GM08714 (cell line): ENCODE measurements at regions not wholly inside any gene's neighbourhood (a gene's known extent, or its start where the extent isn't known, plus 50 kb on each side); places are given as distances from the start of the nearest gene placed in this dataset.

Experiments used
- H3K4me3 ChIP-seq: fragments of 200-500 bp; sonication (Bioruptor generic); 2 replicates; pipeline ENCODE4 v1.5.1; 2014; ENCODE audit warnings: mild to moderate bottlenecking, low read length, inconsistent platforms
- ZNF274 ChIP-seq: IDR thresholded peaks from 2 replicates; pipeline ENCODE4 v1.6.1; 2012; ENCODE audit warnings: mild to moderate bottlenecking, low read depth, low read length

DNA sequence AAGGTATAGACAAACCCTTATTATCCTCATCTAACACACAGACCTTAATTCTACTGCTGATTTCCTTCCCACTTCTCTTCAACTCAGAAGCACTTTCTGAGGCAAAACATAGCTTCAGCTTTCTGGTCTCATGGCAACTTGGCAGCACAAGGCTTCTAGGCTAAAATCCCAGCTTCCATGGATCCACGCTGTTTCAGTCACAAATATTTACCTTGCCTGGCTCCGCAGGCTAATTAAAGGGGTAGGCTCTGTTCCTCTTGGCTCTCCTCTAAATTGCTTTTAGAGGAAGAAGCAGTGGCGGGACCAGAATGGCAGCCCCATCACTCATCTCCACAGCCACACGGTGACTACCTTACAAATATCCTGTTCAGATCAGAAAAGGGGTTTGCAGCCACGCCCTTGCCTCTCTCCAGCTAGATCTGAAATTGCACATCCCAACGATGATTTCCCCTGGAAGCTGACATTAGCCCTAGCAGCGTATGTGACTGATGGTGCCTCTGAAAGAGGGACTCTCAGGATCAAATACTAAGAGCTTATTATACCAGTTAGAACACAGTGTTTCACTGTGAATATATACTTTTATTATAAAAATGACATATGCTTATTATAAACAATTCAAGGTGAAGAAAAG, 221.5 kb upstream of the NUDT4 start:
- no peak overlapping the region for H3K4me3 ChIP-seq
- no peak for TF ChIP-seq ZNF274

DNA sequence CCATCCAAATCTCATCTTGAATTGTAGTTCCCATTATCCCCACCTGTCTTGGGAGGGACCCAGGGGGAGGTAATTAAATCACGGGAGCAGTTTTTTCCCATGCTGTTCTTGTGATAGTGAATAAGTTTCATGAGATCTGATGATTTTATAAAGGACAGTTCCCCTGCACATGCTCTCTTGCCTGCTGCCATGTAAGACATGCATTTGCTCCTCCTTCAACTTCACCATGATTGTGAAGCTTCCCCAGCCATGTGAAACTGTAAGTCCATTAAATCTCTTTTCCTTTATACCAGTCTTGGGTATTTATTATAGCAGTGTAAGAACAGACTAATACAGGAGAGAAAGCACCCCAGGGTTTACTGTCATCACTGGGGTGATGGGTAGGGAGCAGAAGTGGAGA, 220.4 kb upstream of the NUDT4 start:
- no peak for TF ChIP-seq ZNF274
- H3K4me3 ChIP-seq: no peak overlapping the region

DNA sequence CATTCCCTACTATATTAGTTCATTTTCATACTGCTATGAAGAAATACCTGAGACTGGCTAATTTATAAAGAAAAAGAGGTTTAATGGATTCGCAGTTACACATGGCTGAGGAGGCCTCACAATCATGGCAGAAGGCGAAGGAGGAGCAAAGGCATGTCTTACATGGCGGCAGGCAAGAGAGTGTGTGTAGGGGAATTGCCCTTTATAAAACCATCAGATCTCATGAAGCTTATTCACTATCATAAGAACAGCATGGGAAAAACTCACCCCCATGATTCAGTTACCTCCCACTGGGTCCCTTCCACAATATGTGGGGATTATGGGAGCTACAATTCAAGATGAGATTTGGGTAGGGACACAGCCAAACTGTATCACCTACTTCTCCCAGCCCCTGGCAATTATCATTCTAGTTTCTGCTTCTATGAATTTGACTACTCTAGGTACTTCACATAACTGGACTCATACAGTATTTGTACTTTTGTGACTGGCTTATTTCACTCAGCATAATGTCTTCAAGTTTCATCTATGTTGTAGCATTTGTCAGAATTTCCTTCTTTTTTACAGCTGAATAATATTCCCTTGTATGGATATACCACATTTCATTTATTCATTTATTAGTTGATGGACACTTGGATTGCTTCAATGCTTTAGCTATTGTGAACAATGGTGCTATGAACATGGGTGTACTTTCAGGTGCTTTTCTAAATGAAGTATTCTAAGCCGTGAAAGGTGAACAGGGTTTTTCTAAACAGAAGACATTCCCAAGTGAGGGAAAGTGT, 219.5 kb upstream of the NUDT4 start:
- TF ChIP-seq ZNF274: no peak
- no peak overlapping the region for H3K4me3 ChIP-seq

DNA sequence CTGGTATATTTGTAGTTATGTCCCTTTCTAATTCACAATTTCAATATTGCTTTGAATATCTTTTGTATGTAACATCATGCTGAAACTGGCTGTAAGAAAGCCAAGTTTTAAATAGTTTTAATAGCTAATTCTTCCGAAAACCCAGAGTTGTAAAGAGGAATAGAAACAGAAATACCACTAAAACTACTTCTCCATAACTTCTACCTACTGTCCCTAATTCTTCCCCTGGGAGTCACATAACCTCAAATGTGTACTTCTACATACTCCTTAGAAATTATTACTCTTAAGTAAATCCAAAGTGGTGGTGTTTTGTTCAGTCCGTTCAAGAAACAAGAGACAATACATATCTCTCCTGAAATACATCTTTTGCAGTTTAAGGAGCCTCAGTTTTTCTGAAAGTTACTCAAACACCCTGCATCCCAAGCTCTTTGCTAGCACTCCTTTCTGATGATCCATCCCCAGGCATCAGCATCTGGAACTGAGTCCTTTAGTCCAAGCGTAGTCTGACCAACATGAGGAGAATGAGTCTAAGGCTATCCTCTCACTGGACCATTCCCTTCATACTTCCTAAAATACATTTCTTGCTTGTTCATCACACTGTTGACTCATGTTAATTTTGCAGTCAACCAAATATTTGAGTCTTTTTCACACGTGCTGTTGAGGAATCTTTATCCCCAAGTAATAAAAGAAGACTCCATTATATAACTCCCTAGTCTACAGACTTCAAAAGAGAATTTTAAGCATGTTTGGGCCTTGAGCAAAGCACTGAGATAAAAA, 214.3 kb upstream of the NUDT4 start:
- H3K4me3 ChIP-seq: no peak overlapping the region
- no peak for TF ChIP-seq ZNF274

DNA sequence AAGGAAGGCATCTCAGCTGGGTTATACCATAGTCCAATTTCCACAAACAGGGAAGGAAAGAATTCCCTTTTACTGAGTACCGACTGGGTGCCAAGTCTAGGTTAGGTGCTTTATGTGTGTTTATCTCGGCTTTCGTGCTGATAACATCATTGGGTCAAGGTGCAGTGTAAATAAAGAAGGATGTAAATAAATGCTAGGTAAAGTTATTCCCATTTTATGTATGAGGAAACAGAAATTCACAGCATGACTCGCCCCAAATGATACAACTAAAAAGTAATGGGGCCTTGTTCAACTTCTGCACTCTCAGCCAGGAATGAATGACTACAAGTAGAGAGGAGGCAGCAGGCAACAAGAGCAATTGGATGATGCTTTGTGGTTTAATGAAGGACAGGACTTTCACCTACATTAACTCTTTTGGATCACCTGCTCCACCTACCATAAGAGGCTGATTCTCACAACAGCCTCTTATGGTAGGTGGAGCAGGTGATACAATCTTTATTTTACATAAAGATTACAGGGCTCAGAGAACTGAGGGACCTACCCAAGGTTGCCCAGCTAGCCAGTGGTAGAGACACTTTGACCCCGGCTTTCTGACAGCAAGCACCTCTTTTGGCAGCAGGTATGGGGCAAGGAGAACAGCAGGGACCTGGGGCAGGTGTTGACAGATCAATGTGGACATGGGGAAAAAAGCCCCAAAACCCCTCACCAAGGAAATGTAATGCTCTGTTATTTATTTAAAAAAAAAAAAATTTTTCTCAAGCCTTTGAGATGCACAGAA, 213.4 kb upstream of the NUDT4 start:
- TF ChIP-seq ZNF274: no peak
- no peak overlapping the region for H3K4me3 ChIP-seq

DNA sequence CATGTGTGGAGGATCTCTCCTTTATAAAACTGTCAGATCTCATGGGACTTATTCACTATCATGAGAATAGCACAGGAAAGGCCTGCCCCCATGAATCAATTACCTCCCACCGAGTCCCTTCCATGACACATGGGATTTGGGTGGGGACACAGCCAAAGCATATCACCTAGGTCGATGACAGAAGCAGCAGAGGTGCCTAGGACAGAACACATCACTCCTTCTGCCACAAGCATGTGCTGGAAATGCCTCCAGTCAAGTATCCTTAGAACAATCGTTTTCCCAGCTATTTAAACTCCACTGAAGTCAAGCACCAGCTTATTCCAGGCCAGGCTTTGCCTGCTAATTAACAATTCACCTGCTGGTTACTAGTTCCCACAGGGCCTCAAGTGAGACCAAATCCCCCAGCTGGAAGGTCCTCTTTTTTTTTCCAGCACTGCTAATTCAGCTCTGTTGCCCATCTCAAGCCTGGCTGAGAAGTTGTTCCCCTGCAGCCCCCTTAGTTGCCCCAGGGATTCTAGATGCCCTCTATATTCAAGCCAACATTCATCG, 212.3 kb upstream of the NUDT4 start:
- no peak for TF ChIP-seq ZNF274
- H3K4me3 ChIP-seq: no peak overlapping the region

DNA sequence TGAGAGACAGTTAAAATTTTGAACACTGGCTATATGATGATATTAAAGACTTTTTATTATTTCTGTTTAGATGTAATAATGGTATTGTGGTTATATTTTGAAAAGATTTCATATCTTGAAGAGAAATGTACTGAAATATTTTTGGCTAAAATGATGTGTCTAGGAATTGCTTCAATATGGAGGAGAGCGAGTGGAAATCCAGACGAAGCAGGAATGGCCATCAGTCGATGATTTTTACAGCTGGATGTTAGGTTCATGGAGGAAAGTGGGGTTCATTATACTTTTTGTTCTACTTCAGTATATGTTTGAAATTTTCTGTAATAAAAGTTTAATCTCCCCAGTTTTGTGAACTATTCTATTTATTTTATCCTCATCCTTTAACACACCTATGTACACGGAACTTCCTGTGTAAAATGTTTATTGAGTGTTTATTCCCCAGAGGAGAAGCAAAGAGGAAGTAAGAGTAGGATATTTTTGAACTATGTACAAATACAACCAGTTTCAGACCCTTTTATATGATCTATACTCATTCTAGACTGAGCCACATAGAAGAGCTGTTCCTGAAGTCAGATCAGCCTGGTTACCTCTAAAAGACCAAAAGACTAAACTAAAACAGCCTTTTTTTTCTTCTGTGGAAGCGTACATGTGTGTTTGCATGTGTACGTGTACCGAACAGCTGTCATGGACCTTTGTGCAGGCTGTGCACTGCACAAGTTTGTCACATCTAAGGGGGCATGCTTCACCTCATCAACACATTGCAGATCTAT, 211.0 kb upstream of the NUDT4 start:
- H3K4me3 ChIP-seq: no peak overlapping the region
- TF ChIP-seq ZNF274: no peak

DNA sequence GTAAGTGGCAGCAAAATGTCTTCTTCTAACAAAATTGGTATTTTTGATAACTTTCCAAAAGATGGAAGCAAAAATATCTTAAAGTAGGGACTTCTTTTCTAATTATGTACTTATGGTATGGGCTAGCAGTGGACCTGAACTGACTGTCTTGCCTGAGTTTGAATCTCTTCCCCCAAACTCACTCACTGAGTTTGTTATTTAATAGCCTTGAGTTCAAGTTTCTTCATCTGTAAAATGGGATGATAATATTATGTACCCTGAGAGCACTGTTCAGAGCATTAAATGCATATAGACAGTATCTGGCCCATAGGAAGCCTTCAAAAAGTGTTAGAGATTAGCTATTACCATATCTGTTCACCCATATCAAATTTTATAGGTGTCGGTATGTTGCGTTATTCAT, 210.4 kb upstream of the NUDT4 start:
- 0 out of 2 replicates have a peak overlapping the region, but pooled peaks have one; percentile 90 for H3K4me3 ChIP-seq
- no peak for TF ChIP-seq ZNF274

DNA sequence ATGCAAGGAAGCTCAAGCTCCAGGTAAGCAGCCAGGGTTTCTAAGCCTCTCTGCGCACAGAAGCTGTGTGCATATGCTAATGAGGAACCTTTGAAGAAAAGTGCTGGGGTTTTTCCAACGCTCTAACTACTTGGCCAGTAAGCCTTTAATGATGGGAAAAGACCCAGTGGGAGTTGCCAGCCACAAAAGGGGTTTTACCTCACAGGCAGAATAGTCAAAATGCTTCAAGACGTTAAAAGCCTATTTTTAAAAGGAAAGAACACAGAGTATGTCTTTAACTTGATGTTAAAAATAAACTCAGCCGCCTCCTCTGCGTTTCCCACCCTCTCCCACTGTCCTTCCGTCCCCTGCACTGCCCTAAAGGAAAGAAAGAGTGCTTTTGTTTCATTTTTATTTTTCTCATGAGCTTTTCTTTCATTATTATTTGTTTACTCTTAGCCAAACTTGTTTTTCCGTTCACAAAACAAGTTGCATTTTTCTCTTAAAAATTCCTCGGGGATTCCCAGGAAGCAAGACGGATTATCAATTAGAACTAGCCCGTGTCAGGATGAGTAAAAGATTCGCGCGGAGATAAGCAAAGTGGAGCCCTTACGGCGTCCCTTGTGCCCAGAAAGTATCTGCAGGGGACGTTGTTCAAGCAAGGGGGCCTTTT, 209.8 kb upstream of the NUDT4 start:
- TF ChIP-seq ZNF274: no peak

DNA sequence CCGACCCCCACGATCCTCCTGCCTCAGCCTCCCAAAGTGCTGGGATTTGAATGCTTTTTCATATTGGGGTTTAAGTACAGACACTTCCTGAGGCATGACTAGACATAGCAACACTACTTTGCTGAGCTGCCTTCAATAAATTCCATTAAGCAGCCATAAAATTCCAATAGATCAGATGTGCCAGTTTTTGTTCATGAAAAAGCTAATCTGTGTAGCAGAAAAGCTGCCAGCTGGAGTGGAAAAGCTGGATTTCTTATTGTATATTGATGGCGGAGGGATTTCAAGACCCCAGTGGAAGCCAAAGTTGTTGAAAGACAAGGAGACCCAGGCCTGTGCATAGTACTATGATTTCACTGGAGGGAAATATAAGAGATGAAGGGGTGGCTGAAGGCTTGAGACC, 209.0 kb upstream of the NUDT4 start:
- TF ChIP-seq ZNF274: no peak
- peak overlapping the region; percentile 90; the same call in 1 of the 2 replicates for H3K4me3 ChIP-seq

More for the DNA sequence above, 209.8 kb upstream of the NUDT4 start:
- peak overlapping the region; percentile 90 for H3K4me3 ChIP-seq

DNA sequence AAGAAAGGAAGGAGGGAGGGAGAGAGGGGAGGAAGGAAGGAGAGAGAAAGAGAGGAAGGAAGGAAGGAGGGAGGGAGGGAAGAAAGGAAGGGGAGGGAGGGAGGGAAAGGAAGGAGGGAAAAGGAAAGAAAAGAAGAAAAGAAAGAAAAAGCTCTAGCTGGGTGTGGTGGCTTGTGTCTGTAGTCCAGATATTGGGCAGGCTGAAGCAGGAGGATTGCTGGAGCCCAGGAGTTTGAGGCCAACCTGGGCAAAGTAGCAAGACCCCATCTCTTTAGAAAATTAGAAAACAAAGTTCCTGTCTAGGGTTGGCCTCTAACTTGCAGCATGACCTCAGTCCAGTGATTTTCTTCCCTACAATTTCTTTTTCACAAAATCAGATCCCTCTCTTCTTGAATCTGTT, 208.2 kb upstream of the NUDT4 start:
- TF ChIP-seq ZNF274: no peak
- no peak overlapping the region for H3K4me3 ChIP-seq

DNA sequence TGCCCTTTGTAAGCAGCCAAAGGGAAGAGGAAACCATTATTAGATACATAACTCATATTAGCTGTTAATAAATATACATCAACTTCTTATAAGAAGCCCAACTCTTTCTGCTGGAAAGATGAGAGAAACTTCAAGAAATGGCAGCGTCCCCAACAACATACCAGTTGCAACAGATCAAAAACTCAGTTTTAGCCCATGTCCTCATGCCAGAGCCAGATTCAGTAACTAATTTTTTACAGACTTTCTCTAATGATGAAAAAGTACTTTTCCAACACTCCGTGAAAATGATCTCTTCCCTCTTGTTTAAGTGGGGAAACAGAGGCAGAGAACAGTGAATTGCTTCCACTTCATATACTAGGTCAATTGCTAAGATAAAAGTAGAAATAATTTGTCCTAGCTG, 206.8 kb upstream of the NUDT4 start:
- no peak overlapping the region for H3K4me3 ChIP-seq
- no peak for TF ChIP-seq ZNF274

DNA sequence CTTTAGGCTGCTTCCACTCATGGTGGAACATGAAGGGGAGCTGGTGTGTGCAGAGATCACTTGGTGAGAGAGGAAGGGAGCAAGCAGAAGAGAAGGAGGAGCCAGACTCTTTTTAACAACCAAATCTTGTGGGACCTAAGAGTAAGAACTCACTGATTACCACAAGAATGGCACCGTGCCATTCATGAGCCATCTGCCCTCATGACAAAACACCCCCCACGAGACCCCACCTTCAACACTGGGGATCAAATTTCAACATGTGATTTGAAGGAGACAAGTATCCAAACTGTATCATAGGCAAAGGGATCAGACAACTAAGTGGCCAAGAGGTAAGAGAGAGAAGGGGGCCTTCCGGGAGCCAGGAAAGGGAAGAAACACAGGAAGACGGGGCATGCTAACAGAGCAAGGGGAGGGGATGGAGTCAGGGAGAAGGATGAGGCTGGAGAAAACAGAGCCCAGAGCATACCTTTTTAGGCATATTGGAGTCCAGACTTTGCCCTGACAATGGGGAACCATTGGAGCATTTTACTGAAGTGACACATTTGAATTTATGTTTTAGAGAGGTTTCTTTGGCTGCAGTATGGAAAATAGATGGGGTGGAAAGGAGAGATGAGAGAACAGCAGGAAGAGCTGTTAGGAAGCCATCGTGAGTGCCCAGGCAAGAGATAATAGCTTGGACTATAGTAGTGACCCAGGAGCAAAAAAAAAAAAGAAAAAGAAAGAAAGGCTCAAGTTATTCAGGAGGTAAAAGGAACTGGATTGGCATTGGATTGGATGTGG, 204.4 kb upstream of the NUDT4 start:
- H3K4me3 ChIP-seq: no peak overlapping the region
- TF ChIP-seq ZNF274: no peak
